GM12878 (cell line): ENCODE measurements at regions not wholly inside any gene's neighbourhood (a gene's known extent, or its start where the extent isn't known, plus 50 kb on each side); places are given as distances from the start of the nearest gene placed in this dataset.

Experiments used
- ATAC-seq: fragments of 200-7000 bp; cut with Tn5 transposase; 3 replicates; pipeline ENCODE4 v1.9.1; 2020; ENCODE audit warnings: mild to moderate bottlenecking, moderate library complexity
- BruUV-seq: library from RNA; stranded (reverse); fragments of 400-500 nt; replicated peaks from 2 replicates; lab custom pipeline; 2021; lab: Mats Ljungman, UMichigan
- CTCF ChIA-PET: fragments of 300-600 bp; sonication (Branson Sonifier 250); formaldehyde crosslinking; extraction: SDS; loops from one replicate; lab custom pipeline; 2021; ENCODE audit warnings: inconsistent platforms; lab: Yijun Ruan, JAX
- POLR2A ChIA-PET: fragments of 350-600 bp; formaldehyde crosslinking; extraction: SDS; loops from one replicate; lab custom pipeline; 2021; ENCODE audit warnings: inconsistent platforms; lab: Charles Lee
- RAD21 ChIA-PET: fragments of 300-600 bp; sonication (Branson Sonifier 250); formaldehyde crosslinking; loops from one replicate; lab custom pipeline; 2023; ENCODE audit warnings: antibody characterized with exemption; ENCODE audit not compliant: unreplicated experiment; lab: Charles Lee
- SMC1A ChIA-PET: fragments of 300-600 bp; sonication (Branson Sonifier 250); formaldehyde crosslinking; loops from one replicate; lab custom pipeline; 2023; ENCODE audit not compliant: unreplicated experiment, uncharacterized antibody; lab: Charles Lee
- DNase-seq: peaks from one replicate; pipeline ENCODE4 v3.0.0-alpha.2; 2011; ENCODE audit warnings: low read depth, low spot score
- FAIRE-seq: peaks from 3 replicates; lab custom pipeline; 2011; peaks lifted over from hg19 to GRCh38; lab: Jason Lieb, UNC
- H2AFZ ChIP-seq: 2 replicates; pipeline ENCODE4 v1.6.0; 2011; ENCODE audit warnings: low read depth, low read length, control low read depth; ENCODE audit not compliant: control insufficient read depth
- H3K27ac ChIP-seq: 2 replicates; pipeline ENCODE4 v1.5.1; 2011; ENCODE audit warnings: control low read depth; ENCODE audit not compliant: control insufficient read depth, insufficient read depth
- H3K27me3 ChIP-seq, 2 experiments: replicated peaks in 1 of 2; 2 replicates each; pipeline versions ENCODE4 v1.6.0 to v1.6.1; 2011; ENCODE audit warnings: low read length in 1 of 2; ENCODE audit not compliant: control insufficient read depth in 2 of 2, insufficient read depth in 2 of 2
- H3K36me3 ChIP-seq, 2 experiments: 2 replicates each; pipeline ENCODE4 v1.5.1; 2011; ENCODE audit warnings: low read length in 1 of 2; ENCODE audit not compliant: control insufficient read depth in 2 of 2, insufficient read depth in 2 of 2
- H3K4me1 ChIP-seq: 2 replicates; pipeline ENCODE4 v1.6.1; 2011; ENCODE audit warnings: mild to moderate bottlenecking, low read length, moderate library complexity, mixed read lengths; ENCODE audit not compliant: control insufficient read depth, insufficient read depth
- H3K4me2 ChIP-seq: 2 replicates; pipeline ENCODE4 v1.6.0; 2011; ENCODE audit warnings: control low read depth; ENCODE audit not compliant: control insufficient read depth, insufficient read depth
- H3K4me3 ChIP-seq: fragments of 200-600 bp; sonication (generic); 2 replicates; pipeline ENCODE4 v1.5.1; 2016
- H3K79me2 ChIP-seq: 2 replicates; pipeline ENCODE4 v1.6.0; 2011; ENCODE audit warnings: low read length; ENCODE audit not compliant: control insufficient read depth, insufficient read depth
- H3K9ac ChIP-seq: 2 replicates; pipeline ENCODE4 v1.8.0; 2011; ENCODE audit warnings: low read length, control low read depth, mixed read lengths; ENCODE audit not compliant: control insufficient read depth, insufficient read depth
- H3K9me3 ChIP-seq: replicated peaks from 3 replicates; pipeline ENCODE4 v1.5.1; 2011; ENCODE audit warnings: mild to moderate bottlenecking, low read length; ENCODE audit not compliant: control insufficient read depth, insufficient read depth
- H4K20me1 ChIP-seq: 2 replicates; pipeline ENCODE4 v1.6.0; 2011; ENCODE audit not compliant: control insufficient read depth, insufficient read depth
- E4F1 ChIP-seq: fragments of 450-650 bp; IDR thresholded peaks from 2 replicates; pipeline ENCODE4 v1.6.1; 2018; ENCODE audit warnings: borderline replicate concordance, mild to moderate bottlenecking; ENCODE audit not compliant: partially characterized antibody
- GABPA ChIP-seq: IDR thresholded peaks from 2 replicates; pipeline ENCODE4 v1.6.1; 2014; ENCODE audit warnings: antibody characterized with exemption, low read depth, mild to moderate bottlenecking, inconsistent platforms
- HDAC6 ChIP-seq: fragments of 200-600 bp; sonication (generic); IDR thresholded peaks from one replicate; pipeline ENCODE4 v1.8.0; 2017; ENCODE audit warnings: antibody characterized with exemption; ENCODE audit not compliant: unreplicated experiment
- KAT2A ChIP-seq: conservative IDR thresholded peaks from 2 replicates; pipeline ENCODE4 v1.6.1; 2011; ENCODE audit warnings: low read depth, low read length; ENCODE audit not compliant: control insufficient read depth
- LARP7 ChIP-seq: fragments of 450-650 bp; IDR thresholded peaks from 2 replicates; pipeline ENCODE4 v1.6.1; 2017; ENCODE audit warnings: mild to moderate bottlenecking
- MEF2B ChIP-seq: fragments of 450-650 bp; IDR thresholded peaks from 2 replicates; pipeline ENCODE4 v1.6.1; 2018; ENCODE audit warnings: mild to moderate bottlenecking, moderate library complexity; ENCODE audit not compliant: partially characterized antibody, poor library complexity, severe bottlenecking
- NFIC ChIP-seq: IDR thresholded peaks from 2 replicates; pipeline ENCODE4 v1.6.1; 2012; ENCODE audit warnings: low read depth, mild to moderate bottlenecking, inconsistent platforms, low read length, moderate library complexity
- NR2F1 ChIP-seq: fragments of 450-650 bp; conservative IDR thresholded peaks from 2 replicates; pipeline ENCODE4 v1.6.1; 2017; ENCODE audit warnings: mild to moderate bottlenecking
- RFX5 ChIP-seq: IDR thresholded peaks from 2 replicates; pipeline ENCODE4 v1.6.1; 2011; ENCODE audit warnings: low read depth, low read length, improper control_type of control experiment
- STAT1 ChIP-seq: fragments of 450-650 bp; conservative IDR thresholded peaks from 2 replicates; pipeline ENCODE4 v1.6.1; 2014; ENCODE audit warnings: antibody characterized with exemption, mild to moderate bottlenecking
- TBL1XR1 ChIP-seq: IDR thresholded peaks from 2 replicates; pipeline ENCODE4 v1.6.1; 2012; ENCODE audit warnings: low read depth, low read length, improper control_type of control experiment
- TCF3 ChIP-seq: IDR thresholded peaks from 2 replicates; pipeline ENCODE4 v1.6.1; 2012; ENCODE audit warnings: low read depth, mild to moderate bottlenecking, low read length, borderline replicate concordance; ENCODE audit not compliant: insufficient read depth
- ZNF24 ChIP-seq: fragments of 450-650 bp; IDR thresholded peaks from 2 replicates; pipeline ENCODE4 v1.6.1; 2017; ENCODE audit warnings: antibody characterized with exemption, mild to moderate bottlenecking
- in situ Hi-C: fragments of 300-500 bp; cut with MboI; formaldehyde crosslinking; loops from 9 replicates; pipeline ENCODE4 v1.14.3; 2018; ENCODE audit warnings: mixed read lengths
- intact Hi-C: fragments of 100-400 bp; cut with micrococcal nuclease; formaldehyde crosslinking; loops from one replicate; pipeline ENCODE4 v1.14.2; 2022; ENCODE audit not compliant: unreplicated experiment
- TF ChIP-seq, protein P1 (sequence below): fragments of 150-350 bp; IDR thresholded peaks from 2 replicates; pipeline ENCODE4 v1.6.1; 2014; ENCODE audit warnings: mild to moderate bottlenecking, low read depth, low read length
- TF ChIP-seq, protein P2 (sequence below): IDR thresholded peaks from 2 replicates; pipeline ENCODE4 v1.6.1; 2012; ENCODE audit warnings: improper control_type of control experiment, low read depth, low read length; ENCODE audit not compliant: insufficient replicate concordance

- DNase-seq: no peak
- TF ChIP-seq RFX5: no peak
- no peak for TF ChIP-seq STAT1
- no peak for TF ChIP-seq TBL1XR1
- TF ChIP-seq ZNF24: no peak
- no peak for TF ChIP-seq TCF3
- TF ChIP-seq E4F1: no peak
- TF ChIP-seq GABPA: no peak
- no peak for TF ChIP-seq KAT2A
- TF ChIP-seq MEF2B: no peak
- TF ChIP-seq, protein P1, sequence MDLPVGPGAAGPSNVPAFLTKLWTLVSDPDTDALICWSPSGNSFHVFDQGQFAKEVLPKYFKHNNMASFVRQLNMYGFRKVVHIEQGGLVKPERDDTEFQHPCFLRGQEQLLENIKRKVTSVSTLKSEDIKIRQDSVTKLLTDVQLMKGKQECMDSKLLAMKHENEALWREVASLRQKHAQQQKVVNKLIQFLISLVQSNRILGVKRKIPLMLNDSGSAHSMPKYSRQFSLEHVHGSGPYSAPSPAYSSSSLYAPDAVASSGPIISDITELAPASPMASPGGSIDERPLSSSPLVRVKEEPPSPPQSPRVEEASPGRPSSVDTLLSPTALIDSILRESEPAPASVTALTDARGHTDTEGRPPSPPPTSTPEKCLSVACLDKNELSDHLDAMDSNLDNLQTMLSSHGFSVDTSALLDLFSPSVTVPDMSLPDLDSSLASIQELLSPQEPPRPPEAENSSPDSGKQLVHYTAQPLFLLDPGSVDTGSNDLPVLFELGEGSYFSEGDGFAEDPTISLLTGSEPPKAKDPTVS: no peak
- TF ChIP-seq LARP7: no peak
- TF ChIP-seq, protein P2, sequence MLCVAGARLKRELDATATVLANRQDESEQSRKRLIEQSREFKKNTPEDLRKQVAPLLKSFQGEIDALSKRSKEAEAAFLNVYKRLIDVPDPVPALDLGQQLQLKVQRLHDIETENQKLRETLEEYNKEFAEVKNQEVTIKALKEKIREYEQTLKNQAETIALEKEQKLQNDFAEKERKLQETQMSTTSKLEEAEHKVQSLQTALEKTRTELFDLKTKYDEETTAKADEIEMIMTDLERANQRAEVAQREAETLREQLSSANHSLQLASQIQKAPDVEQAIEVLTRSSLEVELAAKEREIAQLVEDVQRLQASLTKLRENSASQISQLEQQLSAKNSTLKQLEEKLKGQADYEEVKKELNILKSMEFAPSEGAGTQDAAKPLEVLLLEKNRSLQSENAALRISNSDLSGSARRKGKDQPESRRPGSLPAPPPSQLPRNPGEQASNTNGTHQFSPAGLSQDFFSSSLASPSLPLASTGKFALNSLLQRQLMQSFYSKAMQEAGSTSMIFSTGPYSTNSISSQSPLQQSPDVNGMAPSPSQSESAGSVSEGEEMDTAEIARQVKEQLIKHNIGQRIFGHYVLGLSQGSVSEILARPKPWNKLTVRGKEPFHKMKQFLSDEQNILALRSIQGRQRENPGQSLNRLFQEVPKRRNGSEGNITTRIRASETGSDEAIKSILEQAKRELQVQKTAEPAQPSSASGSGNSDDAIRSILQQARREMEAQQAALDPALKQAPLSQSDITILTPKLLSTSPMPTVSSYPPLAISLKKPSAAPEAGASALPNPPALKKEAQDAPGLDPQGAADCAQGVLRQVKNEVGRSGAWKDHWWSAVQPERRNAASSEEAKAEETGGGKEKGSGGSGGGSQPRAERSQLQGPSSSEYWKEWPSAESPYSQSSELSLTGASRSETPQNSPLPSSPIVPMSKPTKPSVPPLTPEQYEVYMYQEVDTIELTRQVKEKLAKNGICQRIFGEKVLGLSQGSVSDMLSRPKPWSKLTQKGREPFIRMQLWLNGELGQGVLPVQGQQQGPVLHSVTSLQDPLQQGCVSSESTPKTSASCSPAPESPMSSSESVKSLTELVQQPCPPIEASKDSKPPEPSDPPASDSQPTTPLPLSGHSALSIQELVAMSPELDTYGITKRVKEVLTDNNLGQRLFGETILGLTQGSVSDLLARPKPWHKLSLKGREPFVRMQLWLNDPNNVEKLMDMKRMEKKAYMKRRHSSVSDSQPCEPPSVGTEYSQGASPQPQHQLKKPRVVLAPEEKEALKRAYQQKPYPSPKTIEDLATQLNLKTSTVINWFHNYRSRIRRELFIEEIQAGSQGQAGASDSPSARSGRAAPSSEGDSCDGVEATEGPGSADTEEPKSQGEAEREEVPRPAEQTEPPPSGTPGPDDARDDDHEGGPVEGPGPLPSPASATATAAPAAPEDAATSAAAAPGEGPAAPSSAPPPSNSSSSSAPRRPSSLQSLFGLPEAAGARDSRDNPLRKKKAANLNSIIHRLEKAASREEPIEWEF: no peak
- no peak for TF ChIP-seq NR2F1
- TF ChIP-seq HDAC6: no peak
- TF ChIP-seq NFIC: no peak
- in situ Hi-C loops (no loop called here), intact Hi-C loops (no loop called here)
- H3K9ac ChIP-seq: no peak overlapping the region
- no TSS peak for BruUV-seq
- ChIA-PET RAD21 (no interaction called here), CTCF (no interaction called here), SMC1A (no interaction called here), POLR2A (no interaction called here)
- H3K4me1 ChIP-seq: no peaks in the 10 kb centered on the region
- no peaks in the 10 kb centered on the region for H3K36me3 ChIP-seq
- H3K27ac ChIP-seq: no peak overlapping the region
- no peak overlapping the region for H2AFZ ChIP-seq
- H3K27me3 ChIP-seq: no peaks in the 10 kb centered on the region
- H3K79me2 ChIP-seq: no peaks in the 10 kb centered on the region
- H3K4me3 ChIP-seq: no peak overlapping the region
- no peak for ATAC-seq
- H4K20me1 ChIP-seq: no peaks in the 10 kb centered on the region
- no peak for FAIRE-seq
- no peaks in the 10 kb centered on the region for H3K9me3 ChIP-seq
- H3K4me2 ChIP-seq: no peak overlapping the region
Observed at GRCh38 chr6:9373308-9373707, 938.0 kb upstream of the SLC35B3 start.
